ENCODE measurements at regions not wholly inside any gene's neighbourhood (a gene's known extent, or its start where the extent isn't known, plus 50 kb on each side); places are given as distances from the start of the nearest gene placed in this dataset.
"Not testable (repeated sequence)": the region's sequence is repeated elsewhere in the genome, so short reads cannot be mapped to it uniquely, and the experiment has no call there.

GRCh38 chr9:78172610-78173009, 63.3 kb upstream of the CEP78 start:
- DNase-seq (ENCODE audit: low spot score): not testable (repeated sequence)

- TF ChIP-seq, protein P1, sequence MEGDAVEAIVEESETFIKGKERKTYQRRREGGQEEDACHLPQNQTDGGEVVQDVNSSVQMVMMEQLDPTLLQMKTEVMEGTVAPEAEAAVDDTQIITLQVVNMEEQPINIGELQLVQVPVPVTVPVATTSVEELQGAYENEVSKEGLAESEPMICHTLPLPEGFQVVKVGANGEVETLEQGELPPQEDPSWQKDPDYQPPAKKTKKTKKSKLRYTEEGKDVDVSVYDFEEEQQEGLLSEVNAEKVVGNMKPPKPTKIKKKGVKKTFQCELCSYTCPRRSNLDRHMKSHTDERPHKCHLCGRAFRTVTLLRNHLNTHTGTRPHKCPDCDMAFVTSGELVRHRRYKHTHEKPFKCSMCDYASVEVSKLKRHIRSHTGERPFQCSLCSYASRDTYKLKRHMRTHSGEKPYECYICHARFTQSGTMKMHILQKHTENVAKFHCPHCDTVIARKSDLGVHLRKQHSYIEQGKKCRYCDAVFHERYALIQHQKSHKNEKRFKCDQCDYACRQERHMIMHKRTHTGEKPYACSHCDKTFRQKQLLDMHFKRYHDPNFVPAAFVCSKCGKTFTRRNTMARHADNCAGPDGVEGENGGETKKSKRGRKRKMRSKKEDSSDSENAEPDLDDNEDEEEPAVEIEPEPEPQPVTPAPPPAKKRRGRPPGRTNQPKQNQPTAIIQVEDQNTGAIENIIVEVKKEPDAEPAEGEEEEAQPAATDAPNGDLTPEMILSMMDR (IDR thresholded peaks at IDR 0.05; ENCODE audit: extremely low read depth, missing control alignments): no peak
- DNase-seq (ENCODE audit: low spot score): no peak
Observed at GRCh38 chr9:78171651-78172050, 64.2 kb upstream of the CEP78 start.

DNA sequence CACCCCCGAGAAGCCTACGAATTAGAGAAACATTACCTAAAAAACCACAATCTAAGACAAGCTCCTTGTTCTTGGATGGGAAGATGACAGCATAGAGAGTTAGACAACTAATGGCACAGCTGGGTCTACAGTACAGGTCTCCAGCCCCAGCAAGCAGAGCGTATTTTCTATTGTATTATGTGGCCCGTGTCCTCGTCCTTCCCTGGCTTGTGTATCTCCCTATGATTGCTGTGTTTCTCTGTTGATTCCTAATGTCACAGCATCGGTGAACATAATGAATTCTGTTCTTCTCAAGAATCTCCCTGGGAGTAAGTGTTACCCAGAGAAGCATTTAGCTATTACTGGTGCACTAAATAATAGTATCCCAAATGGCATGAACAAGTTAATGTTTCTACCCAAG, 66.8 kb upstream of the CEP78 start:
- no peak for DNase-seq (ENCODE audit: low spot score)
- TF ChIP-seq, protein P1 (IDR thresholded peaks at IDR 0.05; ENCODE audit: extremely low read depth, missing control alignments): no peak

GRCh38 chr9:78167356-78167755, 68.5 kb upstream of the CEP78 start:
- DNase-seq (ENCODE audit: low spot score): no peak
- TF ChIP-seq, protein P1 (IDR thresholded peaks at IDR 0.05; ENCODE audit: extremely low read depth, missing control alignments): no peak

- no peak for DNase-seq (ENCODE audit: low spot score)
- TF ChIP-seq, protein P1 (IDR thresholded peaks at IDR 0.05; ENCODE audit: extremely low read depth, missing control alignments): no peak
Observed at GRCh38 chr9:78163834-78164233, 72.0 kb upstream of the CEP78 start.

DNA sequence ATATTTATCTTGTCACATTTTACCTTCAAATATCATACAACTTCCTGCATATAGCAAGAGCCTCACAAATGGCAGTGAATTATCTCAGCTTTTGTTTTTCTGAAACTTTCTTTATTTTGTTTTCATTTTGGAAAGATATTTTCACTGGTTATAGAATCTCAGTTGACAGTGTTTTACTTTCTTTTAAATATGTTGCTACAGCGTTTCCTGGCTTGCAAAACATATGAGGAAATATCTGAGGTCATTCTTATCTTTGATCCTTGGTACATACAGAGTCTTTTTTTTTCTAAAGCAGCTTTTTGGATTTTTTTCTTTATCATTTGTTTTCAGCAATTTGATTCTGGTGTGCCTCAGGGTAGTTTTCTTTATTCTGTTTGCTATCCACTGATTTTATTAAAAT, 77.6 kb upstream of the CEP78 start:
- TF ChIP-seq, protein P1 (IDR thresholded peaks at IDR 0.05; ENCODE audit: extremely low read depth, missing control alignments): no peak
- no peak for DNase-seq (ENCODE audit: low spot score)

GRCh38 chr9:78150983-78151356, 84.9 kb upstream of the CEP78 start:
- DNase-seq (ENCODE audit: low spot score): no peak
- TF ChIP-seq, protein P1 (IDR thresholded peaks at IDR 0.05; ENCODE audit: extremely low read depth, missing control alignments): no peak

- DNase-seq (ENCODE audit: low spot score): no peak
- TF ChIP-seq, protein P1 (IDR thresholded peaks at IDR 0.05; ENCODE audit: extremely low read depth, missing control alignments): no peak
Observed at GRCh38 chr9:78150312-78150982, 85.4 kb upstream of the CEP78 start.
